DND-41 (cell line): ENCODE measurements at regions not wholly inside any gene's neighbourhood (a gene's known extent, or its start where the extent isn't known, plus 50 kb on each side); places are given as distances from the start of the nearest gene placed in this dataset.

Experiments used
- ATAC-seq: fragments of 200-7000 bp; cut with Tn5 transposase; 3 replicates; pipeline ENCODE4 v1.9.1; 2021; ENCODE audit warnings: low read depth; ENCODE audit not compliant: insufficient read depth
- DNase-seq: peaks from one replicate; pipeline ENCODE4 v3.0.0-alpha.2; 2020
- H2AFZ ChIP-seq: 2 replicates; pipeline ENCODE4 v1.6.0; 2012; ENCODE audit warnings: low read depth, low read length
- H3K27ac ChIP-seq: 2 replicates; pipeline ENCODE4 v1.5.1; 2012; ENCODE audit warnings: low read length, inconsistent platforms
- H3K27me3 ChIP-seq: fragments of 200-600 bp; sonication (generic); 2 replicates; pipeline ENCODE4 v1.6.0; 2012; ENCODE audit warnings: low read length, mild to moderate bottlenecking, inconsistent platforms; ENCODE audit not compliant: insufficient read depth, poor library complexity
- H3K36me3 ChIP-seq: 2 replicates; pipeline ENCODE4 v1.5.1; 2012; ENCODE audit warnings: low read length, inconsistent platforms; ENCODE audit not compliant: insufficient read depth
- H3K4me1 ChIP-seq: 2 replicates; pipeline ENCODE4 v1.5.1; 2012; ENCODE audit warnings: mild to moderate bottlenecking, low read length; ENCODE audit not compliant: insufficient read depth
- H3K4me2 ChIP-seq: 2 replicates; pipeline ENCODE4 v1.6.0; 2012; ENCODE audit warnings: mild to moderate bottlenecking, moderate library complexity, low read length, inconsistent platforms; ENCODE audit not compliant: insufficient read depth
- H3K4me3 ChIP-seq, 2 experiments: fragments of 200-600 bp in 1 of 2; shearing (Covaris generic) in 1 of 2; 2 replicates each; pipeline ENCODE4 v1.5.1; 2012 to 2016; ENCODE audit warnings: inconsistent platforms in 2 of 2, low read length in 2 of 2, mild to moderate bottlenecking in 2 of 2, low read depth in 1 of 2, moderate library complexity in 1 of 2
- H3K79me2 ChIP-seq: 2 replicates; pipeline ENCODE4 v1.6.0; 2012; ENCODE audit warnings: low read length, inconsistent platforms; ENCODE audit not compliant: insufficient read depth
- H3K9ac ChIP-seq: 2 replicates; pipeline ENCODE4 v1.6.0; 2012; ENCODE audit warnings: low read depth, mild to moderate bottlenecking, inconsistent platforms, low read length, moderate library complexity
- H3K9me3 ChIP-seq: 2 replicates; pipeline ENCODE4 v1.5.1; 2012; ENCODE audit warnings: low read length, moderate library complexity, mild to moderate bottlenecking, inconsistent platforms; ENCODE audit not compliant: insufficient read depth, severe bottlenecking
- H4K20me1 ChIP-seq: 2 replicates; pipeline ENCODE4 v1.6.0; 2012; ENCODE audit warnings: low read length; ENCODE audit not compliant: insufficient read depth
- EZH2 ChIP-seq: IDR thresholded peaks from 3 replicates; pipeline ENCODE4 v1.6.1; 2012; ENCODE audit warnings: borderline replicate concordance, low read depth, mild to moderate bottlenecking, moderate library complexity, low read length, inconsistent platforms; ENCODE audit not compliant: severe bottlenecking
- TF ChIP-seq, protein P1 (sequence below): IDR thresholded peaks from 2 replicates; pipeline ENCODE4 v1.5.1; 2012; ENCODE audit warnings: borderline replicate concordance, low read length, moderate library complexity, mild to moderate bottlenecking; ENCODE audit not compliant: poor library complexity, severe bottlenecking; ENCODE audit errors: extremely low read depth

- DNase-seq (no peak), ATAC-seq (no peak)
- no peak overlapping the region for H2AFZ ChIP-seq
- H3K79me2 ChIP-seq: no peaks in the 10 kb centered on the region
- no peaks in the 10 kb centered on the region for H3K4me1 ChIP-seq
- no peak overlapping the region for H3K4me2 ChIP-seq
- H3K9ac ChIP-seq: no peak overlapping the region
- no peak overlapping the region for H3K4me3 ChIP-seq
- H3K27me3 ChIP-seq: peaks cover 3% of the 10 kb centered on the region
- H3K36me3 ChIP-seq: no peaks in the 10 kb centered on the region
- TF ChIP-seq, protein P1, sequence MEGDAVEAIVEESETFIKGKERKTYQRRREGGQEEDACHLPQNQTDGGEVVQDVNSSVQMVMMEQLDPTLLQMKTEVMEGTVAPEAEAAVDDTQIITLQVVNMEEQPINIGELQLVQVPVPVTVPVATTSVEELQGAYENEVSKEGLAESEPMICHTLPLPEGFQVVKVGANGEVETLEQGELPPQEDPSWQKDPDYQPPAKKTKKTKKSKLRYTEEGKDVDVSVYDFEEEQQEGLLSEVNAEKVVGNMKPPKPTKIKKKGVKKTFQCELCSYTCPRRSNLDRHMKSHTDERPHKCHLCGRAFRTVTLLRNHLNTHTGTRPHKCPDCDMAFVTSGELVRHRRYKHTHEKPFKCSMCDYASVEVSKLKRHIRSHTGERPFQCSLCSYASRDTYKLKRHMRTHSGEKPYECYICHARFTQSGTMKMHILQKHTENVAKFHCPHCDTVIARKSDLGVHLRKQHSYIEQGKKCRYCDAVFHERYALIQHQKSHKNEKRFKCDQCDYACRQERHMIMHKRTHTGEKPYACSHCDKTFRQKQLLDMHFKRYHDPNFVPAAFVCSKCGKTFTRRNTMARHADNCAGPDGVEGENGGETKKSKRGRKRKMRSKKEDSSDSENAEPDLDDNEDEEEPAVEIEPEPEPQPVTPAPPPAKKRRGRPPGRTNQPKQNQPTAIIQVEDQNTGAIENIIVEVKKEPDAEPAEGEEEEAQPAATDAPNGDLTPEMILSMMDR: no peak
- no peak for TF ChIP-seq EZH2
- no peaks in the 10 kb centered on the region for H4K20me1 ChIP-seq
- no peaks in the 10 kb centered on the region for H3K9me3 ChIP-seq
- no peak overlapping the region for H3K27ac ChIP-seq
Measured at GRCh38 chr13:80195649-80196048, 145.3 kb downstream of the SPRY2 start.

- H3K9me3 ChIP-seq: no peaks in the 10 kb centered on the region
- no peak overlapping the region for H3K27ac ChIP-seq
- DNase-seq (no peak), ATAC-seq (no peak)
- no peaks in the 10 kb centered on the region for H3K27me3 ChIP-seq
- H3K79me2 ChIP-seq: no peaks in the 10 kb centered on the region
- TF ChIP-seq, protein P1: no peak
- TF ChIP-seq EZH2: no peak
- H3K9ac ChIP-seq: no peak overlapping the region
- H4K20me1 ChIP-seq: no peaks in the 10 kb centered on the region
- no peaks in the 10 kb centered on the region for H3K4me1 ChIP-seq
- H3K36me3 ChIP-seq: no peaks in the 10 kb centered on the region
- no peak overlapping the region for H2AFZ ChIP-seq
- H3K4me2 ChIP-seq: no peak overlapping the region
- H3K4me3 ChIP-seq: no peak overlapping the region
Measured at GRCh38 chr13:80189889-80190597, 150.9 kb downstream of the SPRY2 start.

DNA sequence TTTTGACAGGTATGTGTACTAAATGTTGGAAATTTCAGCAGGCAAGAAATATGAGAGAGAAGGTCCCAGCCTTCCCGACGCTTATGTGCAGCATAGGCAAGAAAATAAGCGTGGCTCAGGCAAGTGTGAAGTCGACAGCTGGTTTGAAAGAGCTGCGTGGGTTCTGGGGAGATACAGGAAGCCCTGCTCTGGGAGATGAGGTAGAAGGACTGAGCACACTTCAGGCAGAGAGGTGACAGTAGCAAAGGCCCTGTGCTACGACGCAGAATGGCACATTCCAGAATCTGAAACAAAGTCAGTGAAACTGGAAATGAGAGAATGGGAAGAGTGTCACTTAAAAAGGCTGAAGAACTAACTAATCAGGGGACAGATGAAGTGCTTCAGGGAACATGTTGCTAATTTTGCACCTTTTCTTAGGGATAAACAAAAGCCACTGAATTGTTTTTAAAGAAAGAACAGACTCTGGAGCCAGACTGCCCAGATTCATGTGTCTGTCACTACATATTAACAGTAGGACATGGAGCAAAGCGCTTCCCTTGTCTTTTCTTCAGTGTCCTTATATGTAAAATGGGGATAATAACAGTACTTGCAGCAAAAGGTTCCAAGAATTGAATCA is 160.1 kb downstream of the SPRY2 start:
- no peak overlapping the region for H2AFZ ChIP-seq
- H3K27ac ChIP-seq: no peak overlapping the region
- no peak overlapping the region for H3K9ac ChIP-seq
- H3K4me3 ChIP-seq: no peak overlapping the region
- no peaks in the 10 kb centered on the region for H3K4me1 ChIP-seq
- no peaks in the 10 kb centered on the region for H3K79me2 ChIP-seq
- no peaks in the 10 kb centered on the region for H3K27me3 ChIP-seq
- no peak for TF ChIP-seq EZH2
- TF ChIP-seq, protein P1: no peak
- DNase-seq (no peak), ATAC-seq (no peak)
- H3K9me3 ChIP-seq: no peaks in the 10 kb centered on the region
- H3K36me3 ChIP-seq: no peaks in the 10 kb centered on the region
- no peaks in the 10 kb centered on the region for H4K20me1 ChIP-seq
- no peak overlapping the region for H3K4me2 ChIP-seq
